H9 (cell line): ENCODE measurements at regions not wholly inside any gene's neighbourhood (a gene's known extent, or its start where the extent isn't known, plus 50 kb on each side); places are given as distances from the start of the nearest gene placed in this dataset.

Experiments
- DNase-seq: peaks from one replicate; pipeline ENCODE4 v3.0.0-alpha.2; 2017
- H2AFZ ChIP-seq: one replicate; pipeline ENCODE4 v1.6.1; 2013; ENCODE audit warnings: mild to moderate bottlenecking, low read length, control low read depth, moderate library complexity
- H2AK5ac ChIP-seq: 2 replicates; pipeline ENCODE4 v1.6.1; 2013; ENCODE audit warnings: low read length, control low read depth, mixed read lengths; ENCODE audit not compliant: insufficient read length
- H2BK120ac ChIP-seq: one replicate; pipeline ENCODE4 v1.6.1; 2013; ENCODE audit warnings: low read depth, mild to moderate bottlenecking, low read length, control low read depth, inconsistent platforms; ENCODE audit not compliant: poor library complexity, severe bottlenecking
- H2BK12ac ChIP-seq: 2 replicates; pipeline ENCODE4 v1.6.1; 2013; ENCODE audit warnings: low read length, control low read depth, mixed read lengths, low read depth; ENCODE audit not compliant: insufficient read length
- H2BK15ac ChIP-seq: 2 replicates; pipeline ENCODE4 v1.6.1; 2013; ENCODE audit warnings: low read depth, low read length, control low read depth
- H2BK20ac ChIP-seq: one replicate; pipeline ENCODE4 v1.6.1; 2013; ENCODE audit warnings: low read depth, mild to moderate bottlenecking, low read length, control low read depth, inconsistent platforms; ENCODE audit not compliant: poor library complexity, severe bottlenecking
- H2BK5ac ChIP-seq: 2 replicates; pipeline ENCODE4 v1.6.1; 2013; ENCODE audit warnings: low read length, control low read depth, mixed read lengths; ENCODE audit not compliant: insufficient read length
- H3K14ac ChIP-seq: 2 replicates; pipeline ENCODE4 v1.6.1; 2013; ENCODE audit warnings: low read length, control low read depth; ENCODE audit not compliant: insufficient read depth
- H3K18ac ChIP-seq: 2 replicates; pipeline ENCODE4 v1.6.1; 2013; ENCODE audit warnings: low read depth, mild to moderate bottlenecking, mixed read lengths, low read length, control low read depth; ENCODE audit not compliant: insufficient read length
- H3K23ac ChIP-seq: 2 replicates; pipeline ENCODE4 v1.6.1; 2013; ENCODE audit warnings: low read length, control low read depth, mixed read lengths, low read depth; ENCODE audit not compliant: insufficient read length
- H3K23me2 ChIP-seq: 2 replicates; pipeline ENCODE4 v1.6.1; 2013; ENCODE audit warnings: low read depth, mild to moderate bottlenecking, mixed read lengths, low read length, control low read depth; ENCODE audit not compliant: insufficient read length, poor library complexity, severe bottlenecking
- H3K27ac ChIP-seq: 2 replicates; pipeline ENCODE4 v1.5.1; 2013; ENCODE audit warnings: low read length, control low read depth, mixed read lengths, low read depth; ENCODE audit not compliant: insufficient read length
- H3K27me3 ChIP-seq: 2 replicates; pipeline ENCODE4 v1.6.1; 2013; ENCODE audit warnings: low read length, control low read depth, inconsistent platforms; ENCODE audit not compliant: insufficient read depth
- H3K4ac ChIP-seq: 2 replicates; pipeline ENCODE4 v1.6.1; 2013; ENCODE audit warnings: low read depth, mild to moderate bottlenecking, control low read depth, inconsistent platforms, low read length, moderate library complexity
- H3K4me1 ChIP-seq: 2 replicates; pipeline ENCODE4 v1.6.1; 2013; ENCODE audit warnings: low read length, control low read depth, inconsistent platforms; ENCODE audit not compliant: insufficient read depth
- H3K4me2 ChIP-seq: 2 replicates; pipeline ENCODE4 v1.6.1; 2013; ENCODE audit warnings: low read length, control low read depth, mixed read lengths; ENCODE audit not compliant: insufficient read length, insufficient read depth
- H3K56ac ChIP-seq: 2 replicates; pipeline ENCODE4 v1.6.1; 2013; ENCODE audit warnings: low read depth, mild to moderate bottlenecking, mixed read lengths, low read length, control low read depth; ENCODE audit not compliant: insufficient read length
- H3K79me1 ChIP-seq: 2 replicates; pipeline ENCODE4 v1.6.1; 2013; ENCODE audit warnings: low read depth, mild to moderate bottlenecking, moderate library complexity, low read length, control low read depth, inconsistent platforms; ENCODE audit not compliant: insufficient read depth, poor library complexity, severe bottlenecking
- H3K79me2 ChIP-seq: 2 replicates; pipeline ENCODE4 v1.6.1; 2013; ENCODE audit warnings: low read length, control low read depth, inconsistent platforms; ENCODE audit not compliant: insufficient read depth
- H3K9ac ChIP-seq: 2 replicates; pipeline ENCODE4 v1.6.1; 2013; ENCODE audit warnings: low read length, control low read depth, mixed read lengths; ENCODE audit not compliant: insufficient read length; ENCODE audit errors: extremely low read depth
- H3K9me3 ChIP-seq: one replicate; pipeline ENCODE4 v1.6.1; 2013; ENCODE audit warnings: low read depth, low read length, inconsistent platforms; ENCODE audit not compliant: control insufficient read depth
- H3T11ph ChIP-seq: one replicate; pipeline ENCODE4 v1.6.1; 2013; ENCODE audit warnings: mild to moderate bottlenecking, low read length, control low read depth, inconsistent platforms
- H4K20me1 ChIP-seq: one replicate; pipeline ENCODE4 v1.6.1; 2013; ENCODE audit not compliant: control insufficient read depth, insufficient read length, insufficient read depth
- H4K5ac ChIP-seq: 2 replicates; pipeline ENCODE4 v1.6.1; 2013; ENCODE audit warnings: low read depth, mild to moderate bottlenecking, mixed read lengths, low read length, control low read depth; ENCODE audit not compliant: insufficient read length
- H4K8ac ChIP-seq: replicated peaks from 2 replicates; pipeline ENCODE4 v1.6.1; 2013; ENCODE audit warnings: low read length, control low read depth, mixed read lengths, low read depth; ENCODE audit not compliant: insufficient read length
- H4K91ac ChIP-seq: 2 replicates; pipeline ENCODE4 v1.6.1; 2013; ENCODE audit warnings: low read depth, mild to moderate bottlenecking, moderate library complexity, mixed read lengths, low read length, control low read depth; ENCODE audit not compliant: insufficient read length
- H3K27ac Mint-ChIP-seq, 3 experiments: 2 replicates in 2 of 3; 3 replicates in 1 of 3; pipeline ENCODE4 v1.8.0; 2020 to 2021; ENCODE audit warnings: mixed read lengths in 3 of 3, mild to moderate bottlenecking in 1 of 3, moderate library complexity in 1 of 3
- H3K27me3 Mint-ChIP-seq: 2 replicates; pipeline ENCODE4 v1.8.0; 2021; ENCODE audit warnings: low read depth, mild to moderate bottlenecking, moderate library complexity, mixed read lengths
- H3K36me3 Mint-ChIP-seq, 3 experiments: 2 replicates in 2 of 3; 3 replicates in 1 of 3; pipeline ENCODE4 v1.8.0; 2020 to 2021; ENCODE audit warnings: low read depth in 3 of 3, mixed read lengths in 3 of 3; ENCODE audit not compliant: insufficient read depth in 1 of 3
- H3K4me1 Mint-ChIP-seq, 2 experiments: 2 replicates each; pipeline ENCODE4 v1.8.0; 2020; ENCODE audit warnings: mixed read lengths in 2 of 2
- H3K4me3 Mint-ChIP-seq, 2 experiments: 2 replicates in 1 of 2; 3 replicates in 1 of 2; pipeline ENCODE4 v1.8.0; 2020 to 2021; ENCODE audit warnings: mild to moderate bottlenecking in 2 of 2, mixed read lengths in 2 of 2, moderate library complexity in 1 of 2
- H3K9me3 Mint-ChIP-seq, 2 experiments: 2 replicates in 1 of 2; 3 replicates in 1 of 2; pipeline ENCODE4 v1.8.0; 2020; ENCODE audit warnings: mild to moderate bottlenecking in 2 of 2, mixed read lengths in 2 of 2, moderate library complexity in 1 of 2
- CTCF ChIP-seq: fragments of 200-600 bp; sonication (generic); conservative IDR thresholded peaks from 3 replicates; pipeline ENCODE4 v1.8.0; 2021; ENCODE audit warnings: antibody characterized with exemption, mild to moderate bottlenecking
- WGBS: extraction: QIAGEN DNeasy Blood & Tissue Kit; methylation state at CpG from one replicate; pipeline ENCODE4 v1.1.7; 2013; ENCODE audit warnings: missing lambda C conversion rate, low lambda C conversion rate, mixed read lengths; ENCODE audit not compliant: insufficient read length; ENCODE audit errors: extremely low coverage; 5-methylcytosine and 5-hydroxymethylcytosine counted together

- Histone ChIP-seq H2AFZ (no peak overlapping the region), H3K79me2 (no peaks in the 10 kb centered on the region), H2BK12ac (no peak overlapping the region), H3K4me1 (peaks cover 5% of the 10 kb centered on the region; the same call in 1 of the 2 replicates), H3K79me1 (no peaks in the 10 kb centered on the region), H3K18ac (no peak overlapping the region), H3K23ac (no peak overlapping the region), H3K4ac (no peak overlapping the region), H2BK5ac (no peak overlapping the region), H2BK120ac (no peak overlapping the region), H3K27ac (no peak overlapping the region), H3K23me2 (no peaks in the 10 kb centered on the region), H2AK5ac (no peak overlapping the region), H2BK15ac (no peak overlapping the region), H3K9me3 (no peaks in the 10 kb centered on the region), H3T11ph (no peak overlapping the region), H4K91ac (no peak overlapping the region), H2BK20ac (no peak overlapping the region), H3K27me3 (no peaks in the 10 kb centered on the region), H4K8ac (no peak overlapping the region), H4K5ac (no peak overlapping the region), H4K20me1 (no peaks in the 10 kb centered on the region), H3K4me2 (no peak overlapping the region), H3K56ac (no peak overlapping the region), H3K14ac (no peak overlapping the region), H3K9ac (no peak overlapping the region)
- no CpG with 5 or more reads among the region's 1 CpG for WGBS
- H3K4me1 Mint-ChIP-seq = peaks cover 25 to 26% of the 10 kb centered on the region in 2 experiments
- no peaks in the 10 kb centered on the region for H3K9me3 Mint-ChIP-seq
- no peaks in the 10 kb centered on the region for H3K27me3 Mint-ChIP-seq
- no peak overlapping the region for H3K27ac Mint-ChIP-seq
- H3K4me3 Mint-ChIP-seq = no peak overlapping the region
- TF ChIP-seq CTCF = no peak
- DNase-seq = no peak
- no peaks in the 10 kb centered on the region for H3K36me3 Mint-ChIP-seq
These were observed 114.0 kb upstream of the APP start for GRCh38 chr21:26284531-26284930.
